ENCODE measurements at regions not wholly inside any gene's neighbourhood (a gene's known extent, or its start where the extent isn't known, plus 50 kb on each side); places are given as distances from the start of the nearest gene placed in this dataset.

DNA sequence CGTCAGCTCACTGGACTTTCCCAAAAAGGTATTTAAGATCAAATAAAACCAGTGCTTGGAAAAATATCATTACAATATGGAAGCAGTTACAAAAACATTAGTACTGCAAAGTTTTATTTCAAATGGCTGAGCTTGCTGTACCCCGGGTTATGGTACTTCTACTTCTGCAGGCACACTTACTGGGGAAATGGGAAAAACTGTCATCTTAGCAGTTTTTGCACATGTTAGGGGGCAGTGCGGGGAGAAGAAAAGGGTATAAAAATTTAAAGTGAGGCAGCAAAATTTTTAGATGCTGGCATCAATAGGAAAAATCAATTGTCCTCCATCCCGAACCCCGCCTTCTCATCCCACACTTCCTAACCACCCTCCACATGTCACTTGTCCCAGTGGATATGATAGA lies 133.4 kb downstream of the ATG4C start:
- no peaks in the 10 kb centered on the region for H3K79me2 ChIP-seq (ENCODE audit: control insufficient read depth, insufficient read depth, low read length)
- H3K27ac ChIP-seq (ENCODE audit: control insufficient read depth, insufficient read depth, low read length): no peak overlapping the region
- no peak for DNase-seq (ENCODE audit: low read depth, low spot score)
- no peak overlapping the region for H2AFZ ChIP-seq (ENCODE audit: control insufficient read depth, low read length)
- dilution Hi-C loops (cut with MboI; ENCODE audit: extremely low pct_ligation_motif_present, low sequenced_read_pairs): no loop called here
- no peaks in the 10 kb centered on the region for H3K4me1 ChIP-seq (ENCODE audit: control insufficient read depth, extremely low read depth, insufficient read depth, low read length)
- H4K20me1 ChIP-seq (ENCODE audit: control insufficient read depth, extremely low read depth, insufficient read depth, low read length): no peaks in the 10 kb centered on the region
- no peak overlapping the region for H3K4me3 ChIP-seq (ENCODE audit: control insufficient read depth in 2 of 3, extremely low read depth in 1 of 3, insufficient read depth in 2 of 3, low read depth in 1 of 3, low read length in 3 of 3)
- no peaks in the 10 kb centered on the region for H3K36me3 ChIP-seq (ENCODE audit: control insufficient read depth in 2 of 2, extremely low read depth in 1 of 2, insufficient read depth in 2 of 2, low read length in 2 of 2)
- no peak overlapping the region for H3K9ac ChIP-seq (ENCODE audit: control insufficient read depth, extremely low read depth, insufficient read depth, low read length)
- peaks cover 2% of the 10 kb centered on the region for H3K27me3 ChIP-seq (ENCODE audit: control insufficient read depth, extremely low read depth, insufficient read depth, low read length)
- H3K9me3 ChIP-seq (ENCODE audit: control insufficient read depth, low read depth, low read length): no peaks in the 10 kb centered on the region
- TF ChIP-seq EZH2 (IDR thresholded peaks at IDR 0.05; ENCODE audit: low read length): no peak
- TF ChIP-seq, protein P1, sequence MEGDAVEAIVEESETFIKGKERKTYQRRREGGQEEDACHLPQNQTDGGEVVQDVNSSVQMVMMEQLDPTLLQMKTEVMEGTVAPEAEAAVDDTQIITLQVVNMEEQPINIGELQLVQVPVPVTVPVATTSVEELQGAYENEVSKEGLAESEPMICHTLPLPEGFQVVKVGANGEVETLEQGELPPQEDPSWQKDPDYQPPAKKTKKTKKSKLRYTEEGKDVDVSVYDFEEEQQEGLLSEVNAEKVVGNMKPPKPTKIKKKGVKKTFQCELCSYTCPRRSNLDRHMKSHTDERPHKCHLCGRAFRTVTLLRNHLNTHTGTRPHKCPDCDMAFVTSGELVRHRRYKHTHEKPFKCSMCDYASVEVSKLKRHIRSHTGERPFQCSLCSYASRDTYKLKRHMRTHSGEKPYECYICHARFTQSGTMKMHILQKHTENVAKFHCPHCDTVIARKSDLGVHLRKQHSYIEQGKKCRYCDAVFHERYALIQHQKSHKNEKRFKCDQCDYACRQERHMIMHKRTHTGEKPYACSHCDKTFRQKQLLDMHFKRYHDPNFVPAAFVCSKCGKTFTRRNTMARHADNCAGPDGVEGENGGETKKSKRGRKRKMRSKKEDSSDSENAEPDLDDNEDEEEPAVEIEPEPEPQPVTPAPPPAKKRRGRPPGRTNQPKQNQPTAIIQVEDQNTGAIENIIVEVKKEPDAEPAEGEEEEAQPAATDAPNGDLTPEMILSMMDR (optimal IDR thresholded peaks at IDR 0.05 in 1 of 3, IDR thresholded peaks at IDR 0.05 in 1 of 3, conservative IDR thresholded peaks at IDR 0.05 in 1 of 3; ENCODE audit: extremely low read depth in 1 of 3, insufficient read depth in 2 of 3, low read length in 3 of 3): no peak
- no peak overlapping the region for H3K4me2 ChIP-seq (ENCODE audit: control insufficient read depth, extremely low read depth, insufficient read depth, low read depth, low read length)
- no peaks in the 10 kb centered on the region for H3K9me1 ChIP-seq (ENCODE audit: control insufficient read depth, extremely low read depth, insufficient read depth, low read length)
- FAIRE-seq: no peak

- Histone ChIP-seq H3K27me3 (ENCODE audit: control insufficient read depth, extremely low read depth, insufficient read depth, low read length) (peaks cover 2% of the 10 kb centered on the region), H3K36me3 (ENCODE audit: control insufficient read depth in 2 of 2, extremely low read depth in 1 of 2, insufficient read depth in 2 of 2, low read length in 2 of 2) (no peaks in the 10 kb centered on the region), H2AFZ (ENCODE audit: control insufficient read depth, low read length) (no peak overlapping the region), H3K4me1 (ENCODE audit: control insufficient read depth, extremely low read depth, insufficient read depth, low read length) (no peaks in the 10 kb centered on the region), H3K79me2 (ENCODE audit: control insufficient read depth, insufficient read depth, low read length) (no peaks in the 10 kb centered on the region), H3K9me1 (ENCODE audit: control insufficient read depth, extremely low read depth, insufficient read depth, low read length) (no peaks in the 10 kb centered on the region), H4K20me1 (ENCODE audit: control insufficient read depth, extremely low read depth, insufficient read depth, low read length) (no peaks in the 10 kb centered on the region), H3K27ac (ENCODE audit: control insufficient read depth, insufficient read depth, low read length) (no peak overlapping the region), H3K9me3 (ENCODE audit: control insufficient read depth, low read depth, low read length) (no peaks in the 10 kb centered on the region), H3K9ac (ENCODE audit: control insufficient read depth, extremely low read depth, insufficient read depth, low read length) (no peak overlapping the region), H3K4me3 (ENCODE audit: control insufficient read depth in 2 of 3, extremely low read depth in 1 of 3, insufficient read depth in 2 of 3, low read depth in 1 of 3, low read length in 3 of 3) (no peak overlapping the region), H3K4me2 (ENCODE audit: control insufficient read depth, extremely low read depth, insufficient read depth, low read depth, low read length) (no peak overlapping the region)
- dilution Hi-C loops (cut with MboI; ENCODE audit: extremely low pct_ligation_motif_present, low sequenced_read_pairs): no loop called here
- DNase-seq (ENCODE audit: low read depth, low spot score) (no peak), FAIRE-seq (no peak)
- TF ChIP-seq, protein P1 (optimal IDR thresholded peaks at IDR 0.05 in 1 of 3, IDR thresholded peaks at IDR 0.05 in 1 of 3, conservative IDR thresholded peaks at IDR 0.05 in 1 of 3; ENCODE audit: extremely low read depth in 1 of 3, insufficient read depth in 2 of 3, low read length in 3 of 3): no peak
- no peak for TF ChIP-seq EZH2 (IDR thresholded peaks at IDR 0.05; ENCODE audit: low read length)
Observed at GRCh38 chr1:62917805-62918204, 133.9 kb downstream of the ATG4C start.

Data from keratinocyte (primary cell).